Panc1 (cell line): ENCODE measurements at regions not wholly inside any gene's neighbourhood (a gene's known extent, or its start where the extent isn't known, plus 50 kb on each side); places are given as distances from the start of the nearest gene placed in this dataset.

Experiments
- ATAC-seq: fragments of 200-7000 bp; cut with Tn5 transposase; 2 replicates; pipeline ENCODE4 v1.9.1; 2020; ENCODE audit warnings: mild to moderate bottlenecking, moderate library complexity
- BruUV-seq: library from RNA; stranded (reverse); fragments of 400-500 nt; replicated peaks from 2 replicates; lab custom pipeline; 2021; lab: Mats Ljungman, UMichigan
- CTCF ChIA-PET: fragments of 300-600 bp; sonication (Branson Sonifier 250); formaldehyde crosslinking; loops from one replicate; lab custom pipeline; 2022; ENCODE audit warnings: antibody characterized with exemption; lab: Charles Lee
- POLR2A ChIA-PET: fragments of 300-600 bp; sonication (Branson Sonifier 250); formaldehyde crosslinking; loops from one replicate; lab custom pipeline; 2022; ENCODE audit warnings: antibody characterized with exemption; lab: Charles Lee
- DNase-seq: peaks from one replicate; pipeline ENCODE4 v3.0.0-alpha.2; 2010; ENCODE audit warnings: low read depth, low spot score
- H3K27ac ChIP-seq: 2 replicates; pipeline ENCODE4 v1.5.1; 2011; ENCODE audit warnings: mild to moderate bottlenecking, low read length, inconsistent platforms
- H3K27me3 ChIP-seq: fragments of 200-500 bp; sonication (Bioruptor generic); 2 replicates; pipeline ENCODE4 v1.6.0; 2014; ENCODE audit warnings: low read length, inconsistent platforms; ENCODE audit not compliant: control insufficient read depth, insufficient read depth
- H3K36me3 ChIP-seq: fragments of 200-500 bp; sonication (Bioruptor generic); 2 replicates; pipeline ENCODE4 v1.5.1; 2014; ENCODE audit warnings: inconsistent platforms, mild to moderate bottlenecking, low read length, moderate library complexity; ENCODE audit not compliant: control insufficient read depth, insufficient read depth
- H3K4me1 ChIP-seq: 2 replicates; pipeline ENCODE4 v1.5.1; 2011; ENCODE audit warnings: inconsistent platforms, mild to moderate bottlenecking, low read length, moderate library complexity; ENCODE audit not compliant: control insufficient read depth, insufficient read depth
- H3K4me3 ChIP-seq, 2 experiments: 2 replicates each; pipeline ENCODE4 v1.5.1; 2011 to 2012; ENCODE audit warnings: low read depth in 2 of 2, low read length in 2 of 2, mild to moderate bottlenecking in 2 of 2, inconsistent platforms in 1 of 2, moderate library complexity in 1 of 2
- H3K9me3 ChIP-seq: fragments of 200-500 bp; sonication (Bioruptor generic); 2 replicates; pipeline ENCODE4 v1.5.1; 2014; ENCODE audit warnings: low read depth, mild to moderate bottlenecking, inconsistent platforms, low read length, moderate library complexity; ENCODE audit not compliant: control insufficient read depth, insufficient read depth
- CTCF ChIP-seq: fragments of 450-650 bp; IDR thresholded peaks from 2 replicates; pipeline ENCODE4 v1.5.1; 2017; ENCODE audit warnings: mild to moderate bottlenecking
- POLR2AphosphoS5 ChIP-seq: IDR thresholded peaks from 2 replicates; pipeline ENCODE4 v1.6.1; 2012; ENCODE audit warnings: mild to moderate bottlenecking, low read depth, low read length, moderate library complexity
- REST ChIP-seq, 2 experiments: IDR thresholded peaks; 2 replicates each; pipeline ENCODE4 v1.6.1; 2011 to 2012; ENCODE audit warnings: low read depth in 2 of 2, control low read depth in 1 of 2, low read length in 1 of 2, mild to moderate bottlenecking in 1 of 2, moderate library complexity in 1 of 2; ENCODE audit not compliant: insufficient read depth in 1 of 2
- SIN3A ChIP-seq: IDR thresholded peaks from 2 replicates; pipeline ENCODE4 v1.6.1; 2012; ENCODE audit warnings: low read depth, mild to moderate bottlenecking, low read length, moderate library complexity, borderline replicate concordance; ENCODE audit not compliant: insufficient read depth
- TCF7L2 ChIP-seq: IDR thresholded peaks from 2 replicates; pipeline ENCODE4 v1.6.1; 2011; ENCODE audit warnings: mild to moderate bottlenecking, low read depth, low read length, inconsistent platforms
- in situ Hi-C: cut with HindIII; loops from 2 replicates; pipeline ENCODE4 v1.10.0; 2016; ENCODE audit warnings: low sequenced_read_pairs, low pct_unique_long_range_greater_than_20kb
- intact Hi-C: fragments of 100-400 bp; cut with micrococcal nuclease; formaldehyde crosslinking; loops from one replicate; pipeline ENCODE4 v1.10.0; 2022; ENCODE audit not compliant: unreplicated experiment

- peaks cover 3% of the 10 kb centered on the region; the same call in 1 of the 2 replicates for H3K36me3 ChIP-seq
- ChIA-PET POLR2A (interaction anchor here (0.7 to 1.2 kb wide), 2 partner anchors 14 to 23 kb away, joined by 3 read pairs; no protein-coding TSS in a partner anchor), CTCF (interaction anchor here (0.6 kb wide), 1 partner anchor 87 kb away, joined by 3 read pairs; no protein-coding TSS in a partner anchor)
- intact Hi-C loops: loop anchor here (5.0 to 10.0 kb wide), 2 partner anchors 35 to 48 kb away; no protein-coding TSS in a partner anchor
- ATAC-seq (peak; percentile 32), DNase-seq (no peak)
- H3K27me3 ChIP-seq: no peaks in the 10 kb centered on the region
- H3K9me3 ChIP-seq: no peaks in the 10 kb centered on the region
- BruUV-seq: no TSS peak
- peak overlapping the region in 1 of 2 experiments; percentile 42; a peak in 3 of 4 replicates for H3K4me3 ChIP-seq
- peak overlapping the region; percentile 99 for H3K27ac ChIP-seq
- no peak; the same call in 1 of the 2 replicates for TF ChIP-seq POLR2AphosphoS5
- TF ChIP-seq SIN3A: no peak
- no peak for TF ChIP-seq REST (IDR thresholded peaks at IDR 0.05; ENCODE audit: insufficient read depth in 1 of 2, low read depth in 2 of 2, low read length in 1 of 2)
- no peak for TF ChIP-seq CTCF
- TF ChIP-seq TCF7L2: no peak
- H3K4me1 ChIP-seq: peaks cover 78% of the 10 kb centered on the region
- in situ Hi-C loops: loop anchor here (10.0 kb wide), 1 partner anchor 122 kb away; no protein-coding TSS in a partner anchor
These were observed 70.4 kb upstream of the IFNE start for GRCh38 chr9:21552244-21553170.

- intact Hi-C loops (loop anchor here (5.0 to 10.0 kb wide), 2 partner anchors 34 to 49 kb away; no protein-coding TSS in a partner anchor), in situ Hi-C loops (loop anchor here (10.0 kb wide), 1 partner anchor 121 kb away; no protein-coding TSS in a partner anchor)
- ChIA-PET CTCF (no interaction called here), POLR2A (interaction anchor here (0.6 to 0.9 kb wide), 3 partner anchors 39 to 255 kb away, joined by 4 to 5 read pairs (median 4); no protein-coding TSS in a partner anchor)
- no peak for ATAC-seq
- peak overlapping the region; percentile 99 for H3K27ac ChIP-seq
- BruUV-seq: no TSS peak
- H3K27me3 ChIP-seq: no peaks in the 10 kb centered on the region
- TF ChIP-seq TCF7L2 (peak; percentile 59), SIN3A (no peak), POLR2AphosphoS5 (no peak), CTCF (no peak)
- H3K9me3 ChIP-seq: no peaks in the 10 kb centered on the region
- peak overlapping the region; percentile 5 to 13; a peak in 2 of 4 replicates for H3K4me3 ChIP-seq
- peaks cover 69% of the 10 kb centered on the region for H3K4me1 ChIP-seq
- no peak for DNase-seq
- H3K36me3 ChIP-seq: peaks cover 3% of the 10 kb centered on the region
These were observed 71.3 kb upstream of the IFNE start for GRCh38 chr9:21553441-21553840.
